ENCODE measurements at regions not wholly inside any gene's neighbourhood (a gene's known extent, or its start where the extent isn't known, plus 50 kb on each side); places are given as distances from the start of the nearest gene placed in this dataset.
A peak's percentile ranks its signal among the peaks of the same experiment; 100 is the strongest.

GRCh38 chr20:36086767-36087166, 67.8 kb upstream of the EPB41L1 start:
- TF ChIP-seq, protein P1, sequence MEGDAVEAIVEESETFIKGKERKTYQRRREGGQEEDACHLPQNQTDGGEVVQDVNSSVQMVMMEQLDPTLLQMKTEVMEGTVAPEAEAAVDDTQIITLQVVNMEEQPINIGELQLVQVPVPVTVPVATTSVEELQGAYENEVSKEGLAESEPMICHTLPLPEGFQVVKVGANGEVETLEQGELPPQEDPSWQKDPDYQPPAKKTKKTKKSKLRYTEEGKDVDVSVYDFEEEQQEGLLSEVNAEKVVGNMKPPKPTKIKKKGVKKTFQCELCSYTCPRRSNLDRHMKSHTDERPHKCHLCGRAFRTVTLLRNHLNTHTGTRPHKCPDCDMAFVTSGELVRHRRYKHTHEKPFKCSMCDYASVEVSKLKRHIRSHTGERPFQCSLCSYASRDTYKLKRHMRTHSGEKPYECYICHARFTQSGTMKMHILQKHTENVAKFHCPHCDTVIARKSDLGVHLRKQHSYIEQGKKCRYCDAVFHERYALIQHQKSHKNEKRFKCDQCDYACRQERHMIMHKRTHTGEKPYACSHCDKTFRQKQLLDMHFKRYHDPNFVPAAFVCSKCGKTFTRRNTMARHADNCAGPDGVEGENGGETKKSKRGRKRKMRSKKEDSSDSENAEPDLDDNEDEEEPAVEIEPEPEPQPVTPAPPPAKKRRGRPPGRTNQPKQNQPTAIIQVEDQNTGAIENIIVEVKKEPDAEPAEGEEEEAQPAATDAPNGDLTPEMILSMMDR (IDR thresholded peaks at IDR 0.05): no peak
- no peak for DNase-seq

DNA sequence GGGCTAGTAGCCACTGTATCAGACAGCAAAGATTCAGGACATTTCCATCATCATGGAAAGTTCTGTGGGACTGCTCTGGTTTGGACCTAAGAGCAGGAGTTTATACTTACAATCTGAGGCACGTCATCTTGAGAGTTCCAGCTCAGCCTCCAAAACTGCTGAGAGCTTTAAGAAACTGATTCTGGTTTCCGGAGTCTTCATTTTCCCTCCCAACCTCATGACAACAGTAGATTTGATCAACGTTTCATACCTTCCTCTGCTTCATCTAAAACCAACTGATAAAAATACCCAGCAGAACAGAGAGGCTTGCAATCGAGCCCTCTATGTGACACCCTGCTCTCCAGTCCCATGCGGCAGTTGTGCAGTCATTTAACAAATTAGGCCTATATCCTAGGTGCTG, 64.3 kb upstream of the EPB41L1 start:
- ATAC-seq (no peak), DNase-seq (no peak), FAIRE-seq (no peak)
- Histone ChIP-seq H3K36me3 (no peaks in the 10 kb centered on the region), H3K27ac (no peak overlapping the region), H3K27me3 (no peaks in the 10 kb centered on the region), H3K4me1 (peaks cover 0 to 2% (median 0%) of the 10 kb centered on the region in 3 donors), H3K4me3 (no peak overlapping the region), H3K9me3 (no peaks in the 10 kb centered on the region)
- 89 to 93% methylated on average over 5 of the region's 5 CpGs for WGBS, 2 donors
- intact Hi-C loops (cut with DNase I): no loop called here
- TF ChIP-seq, protein P1 (IDR thresholded peaks at IDR 0.05): no peak

More at GRCh38 chr20:36086767-36087166, 67.8 kb upstream of the EPB41L1 start:
- peak overlapping the region in 1 of 4 donors; percentile 55 for H3K27ac ChIP-seq
- H3K27me3 ChIP-seq: no peaks in the 10 kb centered on the region
- FAIRE-seq (no peak), ATAC-seq (peak in 3 of 4 donors; percentile 43 to 58 (median 43))
- no peaks in the 10 kb centered on the region for H3K4me1 ChIP-seq
- 39 to 47% methylated on average over 2 of the region's 2 CpGs for WGBS, 2 donors
- H3K9me3 ChIP-seq: no peaks in the 10 kb centered on the region
- intact Hi-C loops (cut with DNase I): no loop called here
- no peak overlapping the region for H3K4me3 ChIP-seq
- H3K36me3 ChIP-seq: no peaks in the 10 kb centered on the region

- peak in 3 of 6 donors; percentile 29 to 79 (median 59) for DNase-seq
- Histone ChIP-seq H3K27me3 (no peaks in the 10 kb centered on the region), H3K36me3 (no peaks in the 10 kb centered on the region), H3K4me1 (peaks cover 5 to 15% (median 13%) of the 10 kb centered on the region in 3 donors), H3K9me3 (no peaks in the 10 kb centered on the region), H3K4me3 (peak overlapping the region; percentile 55 to 84 (median 73)), H3K27ac (peak overlapping the region; percentile 64 to 88 (median 82))
- no peak for FAIRE-seq
- intact Hi-C loops (cut with DNase I): no loop called here
- WGBS, 2 donors: 14 to 16% methylated on average over 30 to 42 of the region's 42 CpGs
- peak in 1 of 4 donors; percentile 3 for ATAC-seq
- TF ChIP-seq, protein P1 (IDR thresholded peaks at IDR 0.05): no peak
These were observed 62.8 kb upstream of the EPB41L1 start for GRCh38 chr20:36091561-36092397.

DNA sequence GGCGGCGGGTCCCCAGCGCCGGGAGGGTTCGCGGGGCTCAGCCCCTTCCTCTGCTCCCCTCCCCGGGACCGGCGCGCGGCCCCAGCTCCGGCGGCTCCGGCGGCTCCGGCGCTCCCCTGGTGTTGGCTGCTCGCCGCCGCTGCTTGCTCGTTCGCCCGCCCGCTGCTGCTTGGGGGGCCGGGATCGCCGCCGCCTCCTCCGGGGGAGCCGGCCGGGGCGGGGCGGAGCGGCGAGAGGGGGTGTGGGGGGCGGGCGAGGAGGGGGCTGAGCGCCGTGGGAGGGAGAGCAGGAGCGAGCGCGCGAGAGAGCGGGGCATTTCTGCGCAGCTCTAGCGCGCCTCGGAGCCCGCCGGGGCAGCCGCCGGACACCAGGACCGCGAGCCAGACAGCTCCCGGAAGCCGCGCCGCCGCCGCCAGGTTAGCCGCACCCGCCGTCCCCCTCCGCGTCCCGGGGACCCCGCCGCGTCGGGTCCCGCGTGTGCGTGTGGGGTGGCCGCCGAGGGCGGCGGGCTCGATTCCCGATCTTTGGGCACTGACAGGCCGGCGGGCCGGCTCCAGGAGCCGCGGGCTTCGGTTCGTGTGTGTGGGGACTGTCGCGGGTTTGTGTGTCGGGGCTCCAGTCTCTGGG, 62.0 kb upstream of the EPB41L1 start:
- WGBS, 2 donors: 0% methylated on average over 44 to 88 of the region's 89 CpGs
- H3K27ac ChIP-seq: peak overlapping the region; percentile 64 to 88 (median 82)

More for the DNA sequence above, 62.0 kb upstream of the EPB41L1 start:
- TF ChIP-seq, protein P1 (IDR thresholded peaks at IDR 0.05): no peak
- H3K4me1 ChIP-seq: peaks cover 6 to 21% (median 14%) of the 10 kb centered on the region in 3 donors
- intact Hi-C loops (cut with DNase I): no loop called here
- DNase-seq (peak in 5 of 6 donors; percentile 35 to 82 (median 67)), ATAC-seq (peak; percentile 47 to 71 (median 58)), FAIRE-seq (no peak)
- H3K36me3 ChIP-seq: no peaks in the 10 kb centered on the region
- peak overlapping the region; percentile 55 to 84 (median 73) for H3K4me3 ChIP-seq
- no peaks in the 10 kb centered on the region for H3K9me3 ChIP-seq
- H3K27me3 ChIP-seq: no peaks in the 10 kb centered on the region

Measured in pancreas (tissue), 10 donors.